ENCODE measurements at regions not wholly inside any gene's neighbourhood (a gene's known extent, or its start where the extent isn't known, plus 50 kb on each side); places are given as distances from the start of the nearest gene placed in this dataset.

DNA sequence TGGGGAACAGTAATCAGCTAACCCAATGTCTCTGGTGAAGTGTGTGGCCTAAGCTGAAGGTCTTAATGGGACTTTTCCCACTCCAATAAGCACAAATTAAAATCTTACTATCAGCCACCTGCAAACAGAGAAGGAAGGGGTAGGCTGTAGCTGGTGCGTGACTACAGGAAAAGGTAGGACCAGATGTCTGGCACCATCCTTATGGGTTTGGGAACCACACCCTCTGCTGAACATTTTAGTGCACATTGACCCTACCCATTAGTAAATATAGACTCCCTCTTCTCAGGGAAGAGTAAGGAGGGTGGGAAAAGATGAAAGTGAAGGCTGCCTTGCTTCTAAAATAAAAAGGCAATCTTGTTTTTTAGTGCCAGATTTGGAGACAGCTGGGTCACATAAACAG lies 602.8 kb downstream of the FAT4 start:
- DNase-seq (ENCODE audit: low read depth in 2 of 2), result no peak

DNA sequence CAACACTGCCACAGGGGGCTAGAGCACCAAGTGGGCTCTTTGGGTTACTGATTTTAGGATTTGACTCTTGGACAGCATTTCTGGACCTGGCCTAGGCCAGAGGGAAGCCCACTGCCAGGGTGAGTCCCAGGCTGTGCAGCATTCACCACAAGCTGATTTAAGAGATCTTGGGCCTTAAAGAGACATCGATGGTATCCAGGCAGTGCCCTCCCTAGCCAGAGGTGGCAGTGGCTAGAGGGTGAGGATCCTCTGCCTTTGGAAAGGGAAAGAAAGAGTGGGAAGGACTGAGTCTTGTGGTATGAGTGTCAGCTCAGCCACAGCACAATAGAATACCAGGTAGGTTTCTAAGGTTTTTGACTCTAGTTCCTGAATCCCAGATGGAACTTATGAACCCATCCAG lies 613.9 kb downstream of the FAT4 start:
- no peak for DNase-seq (ENCODE audit: low read depth in 2 of 2)

DNA sequence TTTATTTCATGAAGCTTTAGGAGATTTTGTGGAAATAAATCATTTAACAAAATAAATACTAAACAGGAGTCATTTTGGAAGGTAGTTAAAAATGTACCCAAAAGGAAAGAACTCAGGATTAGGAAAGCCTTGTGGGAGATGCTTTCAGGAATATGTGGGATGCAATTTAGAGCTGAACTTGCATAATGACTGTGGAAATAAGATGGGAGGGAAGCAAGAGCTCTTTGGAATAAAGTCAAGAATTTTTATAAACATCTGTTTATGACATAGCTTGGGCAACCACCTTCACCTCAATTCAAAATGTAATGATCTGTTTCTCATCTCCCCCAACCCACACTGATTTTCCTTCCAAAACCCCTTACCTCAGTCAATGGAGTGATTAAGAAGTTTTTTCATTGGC lies 623.8 kb downstream of the FAT4 start:
- no peak for DNase-seq (ENCODE audit: low read depth in 2 of 2)

DNA sequence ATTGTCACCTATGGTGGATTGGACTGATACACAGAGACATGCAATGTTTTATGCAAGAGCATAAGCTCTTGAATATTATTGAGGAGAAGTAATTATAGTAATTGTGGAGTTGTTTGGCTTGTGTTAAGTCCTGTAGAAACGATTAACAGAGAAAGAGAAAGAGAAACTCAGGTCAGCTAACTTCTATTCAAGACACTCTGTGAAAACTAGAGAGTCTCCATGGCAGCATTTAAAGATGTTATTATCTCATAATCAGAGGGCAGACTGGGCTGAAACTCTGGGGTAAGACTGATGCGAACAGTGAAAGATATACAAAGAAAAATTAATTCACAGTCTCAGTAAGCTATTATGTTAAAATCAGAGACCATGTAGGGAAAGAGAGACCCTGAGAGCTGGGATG lies 625.7 kb downstream of the FAT4 start:
- no peak for DNase-seq (ENCODE audit: low read depth in 2 of 2)

DNA sequence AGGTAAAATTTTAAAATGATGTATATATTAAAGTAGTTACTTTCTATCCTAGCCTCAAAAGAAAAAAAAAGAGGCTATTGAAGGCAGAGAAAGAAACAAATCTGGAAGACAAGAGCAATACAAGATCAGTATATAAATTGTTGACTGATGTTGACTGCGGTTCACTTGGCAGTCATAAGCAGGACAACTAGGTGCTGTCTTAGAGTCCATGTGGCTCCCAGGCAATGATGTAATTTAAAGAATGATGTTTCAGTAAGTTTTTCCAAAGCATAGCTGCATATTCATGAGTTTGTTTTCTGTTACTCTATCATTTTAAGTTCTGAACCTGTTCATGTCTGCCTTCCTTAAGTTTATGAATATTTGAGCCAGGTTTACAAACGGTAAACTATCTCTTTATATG lies 630.2 kb downstream of the FAT4 start:
- DNase-seq (ENCODE audit: low read depth in 2 of 2), result no peak

DNA sequence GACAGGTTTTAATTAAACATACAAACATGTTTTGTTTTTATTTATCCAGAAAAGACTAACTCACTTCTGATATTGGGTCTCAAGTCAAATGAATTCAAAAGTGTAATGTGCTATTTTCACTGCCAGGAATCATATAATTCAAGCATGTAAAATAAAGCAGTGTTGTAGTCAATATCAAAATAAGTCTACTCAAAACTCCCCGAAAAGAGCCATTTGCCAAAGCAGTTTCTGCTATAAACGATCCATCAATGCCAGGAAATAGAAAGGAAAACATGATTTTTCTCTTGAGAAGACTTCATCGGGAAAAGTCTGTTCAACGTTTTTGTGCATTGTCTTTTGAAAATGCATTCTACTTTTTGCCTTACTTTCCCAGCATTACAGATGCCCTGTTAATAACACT lies 633.3 kb downstream of the FAT4 start:
- DNase-seq (ENCODE audit: low read depth in 2 of 2), result no peak

DNA sequence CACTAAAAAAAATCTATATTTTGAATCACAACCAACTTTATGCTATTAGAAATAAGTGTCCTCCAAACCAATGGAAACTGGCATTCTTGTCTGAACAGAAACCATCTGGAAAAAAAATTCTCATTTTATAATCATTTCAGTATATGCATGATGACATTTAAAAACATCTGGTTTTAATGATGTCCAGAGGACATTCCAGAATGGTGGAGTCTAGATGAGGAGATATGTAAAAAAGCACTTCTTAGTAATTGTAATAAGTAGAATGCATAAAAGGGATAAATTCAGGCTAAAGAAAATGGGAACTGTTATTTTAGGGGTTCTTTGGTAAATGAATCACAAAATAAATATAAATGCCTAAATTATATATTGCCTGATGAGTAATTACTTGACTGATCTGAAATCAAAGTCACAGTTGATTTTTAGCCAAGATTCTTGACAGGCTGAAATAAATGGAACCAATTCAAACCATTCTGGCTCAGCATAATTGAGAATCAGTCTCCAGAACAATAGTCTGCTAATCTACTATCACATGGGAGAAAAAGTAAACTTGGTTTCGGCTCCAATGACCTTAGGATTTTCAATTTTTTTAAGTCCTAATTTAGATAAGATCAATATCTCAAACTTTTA lies 636.6 kb downstream of the FAT4 start:
- no peak for DNase-seq (ENCODE audit: low read depth in 2 of 2)

DNA sequence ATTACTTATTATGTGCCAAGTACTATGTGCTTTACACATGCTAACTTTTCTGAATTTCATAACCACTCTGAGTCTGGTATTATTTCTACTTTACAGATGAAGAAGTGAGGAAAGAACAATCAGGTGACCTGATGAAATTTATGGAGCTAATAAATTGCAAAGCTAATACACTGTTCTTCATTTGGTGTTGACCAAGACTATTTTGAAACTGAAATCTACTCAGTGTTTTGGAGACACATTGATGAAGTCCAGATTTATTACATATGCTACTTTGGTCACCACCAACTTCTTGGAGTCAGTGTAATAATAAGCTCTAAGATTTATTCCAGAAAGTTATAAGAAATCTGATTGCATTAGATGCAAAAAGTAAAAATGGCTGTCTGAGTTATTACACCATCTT lies 637.9 kb downstream of the FAT4 start:
- no peak for DNase-seq (ENCODE audit: low read depth in 2 of 2)

DNA sequence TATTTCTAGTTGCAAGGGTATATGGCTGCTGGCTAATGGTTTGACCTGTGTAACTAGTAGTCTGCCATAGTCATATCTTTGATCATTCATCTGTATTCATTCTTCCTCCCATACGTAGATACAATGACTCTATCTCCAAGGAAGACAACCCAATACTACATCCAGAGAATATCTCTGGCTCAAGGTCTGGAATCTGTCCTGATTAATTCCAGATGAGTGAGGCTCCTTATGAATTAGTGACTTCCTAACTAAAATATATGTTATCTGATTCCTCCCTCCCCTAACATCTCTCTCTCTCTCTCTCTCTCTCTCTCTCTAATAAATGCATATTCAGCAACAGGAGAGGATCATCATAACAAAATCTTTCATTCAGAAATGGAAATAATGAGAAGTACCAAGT lies 641.5 kb downstream of the FAT4 start:
- no peak for DNase-seq (ENCODE audit: low read depth in 2 of 2)

DNA sequence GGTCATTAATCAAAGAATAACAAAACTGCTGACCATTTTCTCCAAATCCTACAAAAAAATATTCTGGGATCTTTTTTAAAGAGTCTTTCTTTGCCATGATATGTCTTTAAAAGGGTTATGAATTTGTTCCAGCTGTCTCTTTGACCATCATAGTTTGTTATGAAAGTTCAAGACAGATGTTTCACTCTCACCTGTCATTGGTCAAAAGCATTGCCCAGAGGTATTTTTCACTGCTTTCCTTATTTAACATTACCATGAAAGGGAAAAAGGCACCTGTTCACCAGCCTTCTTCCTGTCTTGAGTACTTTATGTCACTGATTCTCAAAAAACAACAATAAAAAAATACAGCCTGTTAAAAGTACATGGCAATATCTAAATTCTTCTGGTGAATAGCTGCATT lies 643.8 kb downstream of the FAT4 start:
- no peak for DNase-seq (ENCODE audit: low read depth in 2 of 2)

DNA sequence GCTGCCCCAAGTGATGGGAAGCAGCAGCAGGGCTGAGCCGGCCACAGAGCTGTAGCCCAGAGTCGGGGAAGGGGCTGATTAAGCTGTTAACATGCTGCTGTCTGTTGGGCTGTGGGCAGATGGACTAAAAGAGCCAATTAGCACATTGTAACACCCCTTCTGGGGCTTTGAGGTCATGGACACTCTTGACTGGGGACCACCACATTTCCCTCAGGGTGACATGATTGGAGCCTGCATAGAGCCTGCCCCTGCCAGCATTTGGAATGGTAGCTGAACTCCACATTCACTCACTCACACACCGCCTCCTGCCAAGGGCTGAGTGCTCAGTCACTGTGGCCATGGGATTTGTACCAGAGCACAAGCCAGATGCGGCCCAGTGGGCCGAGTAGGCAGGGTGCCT lies 646.9 kb downstream of the FAT4 start:
- no peak for DNase-seq (ENCODE audit: low read depth in 2 of 2)

DNA sequence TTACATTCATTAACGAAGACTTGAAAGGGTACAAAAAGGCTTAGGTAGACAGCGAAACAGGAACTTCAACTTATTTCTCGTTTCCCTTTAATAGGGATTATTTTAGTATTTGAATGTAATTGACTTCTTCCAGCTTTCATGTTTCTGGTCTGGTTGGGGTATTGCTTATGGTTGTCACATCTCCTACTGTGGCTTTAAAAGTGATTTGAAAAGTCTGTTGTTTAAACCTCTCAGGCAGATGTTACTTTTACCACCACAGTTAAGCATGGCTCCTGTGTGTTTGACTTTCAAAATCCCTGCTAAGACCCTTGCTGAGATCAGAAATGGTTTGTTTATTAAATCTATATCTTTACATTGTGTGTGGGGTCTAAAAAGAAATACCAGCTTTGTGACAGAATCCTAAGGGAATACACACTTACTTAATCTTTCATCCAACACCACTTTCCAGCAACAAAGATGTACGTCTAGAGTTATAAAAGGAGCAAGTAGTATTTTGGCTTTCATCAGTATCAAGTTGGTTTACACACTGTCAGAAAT lies 661.2 kb downstream of the FAT4 start:
- DNase-seq (ENCODE audit: low read depth in 2 of 2), result no peak

DNA sequence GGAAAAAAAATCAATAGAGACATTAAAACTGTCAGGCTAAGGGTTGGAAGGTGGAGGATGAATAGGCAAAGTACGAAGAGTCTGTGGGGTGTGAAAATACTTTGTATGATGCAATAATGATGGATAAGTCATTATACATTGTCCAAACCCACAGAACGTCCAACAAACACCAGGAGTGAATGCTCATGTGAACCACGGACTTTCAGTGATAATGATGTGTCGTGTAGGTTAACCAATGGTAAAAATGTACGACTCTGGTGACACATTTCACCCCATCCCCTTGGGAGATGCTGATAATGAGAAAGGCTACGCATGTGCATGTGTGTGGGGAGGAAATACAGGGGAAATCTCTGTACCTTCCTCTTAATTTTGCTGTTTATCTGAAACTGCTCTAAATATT lies 665.2 kb downstream of the FAT4 start:
- no peak for DNase-seq (ENCODE audit: low read depth in 2 of 2)

DNA sequence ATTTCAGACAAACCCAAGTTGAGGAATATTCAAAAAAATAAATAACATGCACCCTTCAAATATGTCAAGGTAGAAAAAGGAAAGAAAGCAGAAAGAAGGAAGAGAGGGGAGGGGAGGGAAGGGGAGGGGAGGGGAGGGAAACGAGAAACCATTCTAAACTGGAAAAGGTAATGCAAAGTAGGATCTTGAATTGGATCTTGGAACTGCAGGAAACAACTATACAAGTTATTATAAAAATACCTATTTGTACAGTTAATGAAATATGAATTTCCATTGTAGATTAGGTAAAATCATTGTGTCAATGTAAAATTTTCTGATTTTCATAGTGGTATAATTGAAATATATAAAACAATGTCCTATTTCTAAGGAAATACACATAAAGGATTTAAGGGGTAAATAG lies 668.4 kb downstream of the FAT4 start:
- DNase-seq (ENCODE audit: low read depth in 2 of 2), result no peak

DNA sequence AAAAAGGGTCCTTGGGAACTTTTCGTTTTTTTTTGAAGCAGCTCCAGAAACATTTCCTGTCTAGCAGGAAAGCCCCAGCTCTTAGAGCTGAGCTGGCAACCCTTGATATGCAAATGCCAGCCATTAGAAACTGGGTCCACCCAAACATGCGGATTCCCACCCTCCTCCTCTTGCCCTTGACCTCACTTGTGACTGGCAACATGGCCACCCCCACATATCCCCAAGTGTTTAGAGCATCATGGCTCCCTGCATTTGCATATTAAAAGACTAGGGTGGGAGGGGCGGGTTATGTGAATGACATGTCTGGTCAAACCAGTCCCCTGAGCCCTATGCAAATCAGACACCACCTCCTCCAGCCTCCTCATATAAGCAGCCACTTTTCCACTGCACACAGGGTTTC lies 671.1 kb downstream of the FAT4 start:
- peak in 1 of 2 donors; percentile 4 for DNase-seq (ENCODE audit: low read depth in 2 of 2)

DNA sequence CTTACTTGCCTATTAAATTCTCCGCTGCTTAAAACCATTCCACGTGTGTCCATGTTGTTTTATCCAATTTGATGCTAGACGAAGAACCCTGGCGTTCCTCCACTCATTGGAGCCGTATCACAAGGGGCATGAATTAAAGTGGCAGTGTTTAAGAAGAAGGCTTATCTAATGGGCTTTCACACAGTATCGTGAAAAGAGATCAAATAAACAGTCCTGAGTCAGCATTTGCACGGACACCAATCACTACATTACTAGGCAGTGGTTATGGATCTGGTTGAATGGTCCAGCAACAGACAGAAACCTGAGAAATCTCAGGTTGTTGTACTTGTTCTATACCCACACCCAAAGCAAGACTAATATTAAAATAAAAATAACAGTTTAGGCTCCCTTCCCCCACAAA lies 671.6 kb downstream of the FAT4 start:
- DNase-seq (ENCODE audit: low read depth in 2 of 2), result no peak

DNA sequence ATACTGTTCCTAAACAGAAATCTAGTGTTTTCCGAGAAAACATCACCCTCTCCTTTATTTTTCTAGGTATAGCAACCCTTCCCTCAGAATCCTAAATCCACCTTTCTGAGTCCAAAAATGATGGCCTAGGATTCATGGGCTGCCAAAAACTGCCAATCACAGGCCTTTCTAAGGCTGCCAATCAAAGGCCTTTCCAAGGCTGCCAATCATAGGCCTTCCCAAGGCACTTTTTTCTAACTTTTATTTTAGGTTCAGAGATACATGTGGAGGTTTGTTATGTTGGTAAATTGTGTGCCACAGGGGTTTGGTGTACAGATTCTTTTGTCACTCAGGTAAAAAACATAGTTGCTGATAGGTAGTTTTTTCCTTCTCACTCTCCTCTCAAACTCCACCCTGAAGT lies 673.7 kb downstream of the FAT4 start:
- no peak for DNase-seq (ENCODE audit: low read depth in 2 of 2)

DNA sequence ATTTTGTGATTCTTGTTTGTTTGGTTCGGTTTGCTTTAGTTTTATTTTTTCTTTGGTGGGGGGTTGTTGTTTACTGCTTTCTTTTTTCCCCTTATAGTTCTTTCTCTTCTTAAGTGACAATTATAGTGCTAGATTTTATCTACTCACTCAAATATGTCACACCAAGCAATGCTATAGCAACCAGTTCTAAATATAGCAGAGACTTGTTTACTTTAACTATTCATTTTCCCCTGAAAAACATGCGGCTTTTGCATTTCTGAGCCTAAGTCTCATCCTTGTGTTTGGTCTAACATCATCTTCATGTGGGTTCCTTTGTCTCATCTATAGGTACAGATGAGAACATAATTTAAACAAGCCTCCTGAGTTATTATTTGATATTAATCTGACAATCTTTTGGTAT lies 676.6 kb downstream of the FAT4 start:
- no peak for DNase-seq (ENCODE audit: low read depth in 2 of 2)

DNA sequence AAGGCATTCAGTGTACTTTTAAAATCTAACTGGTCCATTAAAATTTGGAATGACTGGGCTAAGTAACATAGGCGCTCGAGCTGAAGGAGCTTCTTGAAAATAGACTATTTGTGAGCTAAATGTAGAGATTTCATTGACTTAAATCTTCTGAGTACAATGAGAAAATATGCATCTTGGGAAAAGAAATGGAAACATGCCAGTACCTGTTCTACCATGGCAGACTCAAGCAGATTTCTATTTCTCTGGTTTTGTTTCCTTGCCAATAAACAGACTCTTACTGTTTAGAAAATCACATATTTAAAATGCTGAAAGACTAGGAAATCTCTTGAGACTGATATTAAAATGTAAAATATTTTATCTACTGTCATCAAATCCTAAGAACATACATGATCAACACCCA lies 678.1 kb downstream of the FAT4 start:
- DNase-seq (ENCODE audit: low read depth in 2 of 2), result no peak

DNA sequence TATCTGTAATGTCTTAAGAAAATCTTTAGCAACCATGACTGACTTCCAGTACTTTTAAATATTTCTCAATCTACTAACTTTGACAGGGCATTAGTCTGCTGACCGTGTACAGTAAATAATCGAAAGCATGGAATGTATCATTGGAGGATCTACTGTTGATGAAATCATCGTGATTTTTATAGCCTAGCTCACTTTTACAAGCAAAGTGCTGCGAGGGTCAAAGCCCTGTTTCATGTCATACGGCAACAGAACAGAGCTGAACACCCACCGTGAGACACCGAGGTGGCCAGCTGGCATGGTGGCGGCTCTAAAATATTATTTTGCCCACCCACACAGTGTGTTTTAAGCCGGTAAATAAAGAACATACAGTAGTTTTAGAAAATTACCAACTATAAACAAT lies 679.3 kb downstream of the FAT4 start:
- no peak for DNase-seq (ENCODE audit: low read depth in 2 of 2)

DNA sequence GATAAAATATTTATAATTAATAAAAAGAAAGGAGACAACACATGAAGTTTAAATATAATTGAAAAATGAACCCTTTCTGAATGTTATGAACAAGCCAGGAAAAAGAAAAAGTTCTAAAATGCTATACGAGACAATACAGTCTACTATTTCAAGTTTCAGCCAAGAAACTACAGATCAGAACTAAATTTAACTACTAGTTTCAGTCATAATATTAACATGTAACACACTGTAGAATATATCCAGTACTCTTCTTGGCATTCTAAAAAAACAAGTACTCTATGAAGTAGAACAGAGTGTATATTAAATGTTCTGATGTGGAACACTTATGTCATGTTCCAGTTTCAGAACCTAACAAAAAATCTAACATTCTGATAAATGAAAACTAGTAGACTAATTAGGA lies 679.7 kb downstream of the FAT4 start:
- DNase-seq (ENCODE audit: low read depth in 2 of 2), result no peak

DNA sequence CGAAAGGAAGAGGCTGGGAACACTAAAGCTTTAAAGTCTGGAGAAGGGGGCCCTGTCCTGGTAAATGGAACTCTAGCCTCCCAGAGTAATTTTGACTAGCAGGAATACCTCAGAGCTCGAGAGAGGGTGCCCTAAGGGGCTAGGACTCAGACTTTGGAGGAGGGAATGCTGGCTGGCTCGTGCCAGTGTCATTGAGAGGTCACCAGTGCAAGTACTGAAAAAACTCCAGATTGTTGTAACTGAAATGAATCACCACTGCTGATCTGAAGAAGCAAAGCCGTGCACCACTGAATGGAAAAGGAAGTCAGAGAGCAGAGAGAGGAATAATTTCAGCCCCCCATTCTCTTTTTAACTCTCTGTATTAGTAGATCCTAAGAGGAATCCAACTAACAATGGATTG lies 690.2 kb downstream of the FAT4 start:
- no peak for DNase-seq (ENCODE audit: low read depth in 2 of 2)

DNA sequence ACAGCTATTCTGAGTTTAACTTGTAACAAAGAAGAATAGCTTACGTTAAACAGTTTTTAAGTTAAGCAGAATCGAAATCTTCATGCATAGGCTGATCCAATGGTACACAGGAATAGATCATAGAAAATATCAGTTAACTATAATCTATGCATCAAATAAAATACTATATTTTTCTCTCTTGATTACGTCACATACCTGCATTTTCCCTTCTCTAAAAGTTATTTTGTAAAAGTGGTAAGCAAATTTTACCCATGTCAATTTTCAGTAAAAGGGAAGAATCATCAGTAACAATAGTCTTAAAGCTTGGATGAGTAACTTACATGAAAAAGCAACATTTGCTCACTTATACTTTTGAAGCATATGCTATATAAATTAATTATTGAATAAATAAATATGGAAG lies 692.4 kb downstream of the FAT4 start:
- no peak for DNase-seq (ENCODE audit: low read depth in 2 of 2)

DNA sequence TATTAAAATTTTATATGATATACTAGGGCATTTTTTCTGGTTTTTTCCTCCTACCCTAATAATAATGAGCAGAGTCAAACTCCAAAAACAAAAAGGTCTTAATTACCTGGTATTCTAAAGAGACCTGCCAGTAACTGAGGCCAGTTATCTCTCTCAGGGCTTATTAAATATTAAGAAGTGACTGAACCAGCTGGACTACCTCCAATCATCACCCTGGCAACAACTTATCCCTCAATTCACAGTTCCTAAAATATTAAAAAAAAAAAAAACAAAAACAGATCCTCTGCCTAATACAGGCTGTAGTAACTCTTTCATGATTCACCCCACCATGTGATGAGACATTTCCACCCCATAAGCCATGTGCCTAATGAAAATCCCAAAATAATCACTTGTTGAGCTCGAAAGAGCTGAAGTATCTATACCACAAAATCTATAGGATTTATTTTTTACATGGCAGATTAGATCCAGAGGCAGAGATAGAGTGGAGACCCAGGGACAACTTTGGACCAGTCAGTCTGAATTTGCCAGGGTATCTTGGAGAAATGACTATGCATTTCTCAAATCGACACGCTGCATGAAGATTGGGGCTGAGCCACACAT lies 698.0 kb downstream of the FAT4 start:
- DNase-seq (ENCODE audit: low read depth in 2 of 2), result no peak

Measured in dermis microvascular lymphatic vessel endothelial cell (primary cell).